DND-41 (cell line): ENCODE measurements at regions not wholly inside any gene's neighbourhood (a gene's known extent, or its start where the extent isn't known, plus 50 kb on each side); places are given as distances from the start of the nearest gene placed in this dataset.

Source experiments
- ATAC-seq: fragments of 200-7000 bp; cut with Tn5 transposase; 3 replicates; pipeline ENCODE4 v1.9.1; 2021; ENCODE audit warnings: low read depth; ENCODE audit not compliant: insufficient read depth
- DNase-seq: peaks from one replicate; pipeline ENCODE4 v3.0.0-alpha.2; 2020
- H2AFZ ChIP-seq: 2 replicates; pipeline ENCODE4 v1.6.0; 2012; ENCODE audit warnings: low read depth, low read length
- H3K27ac ChIP-seq: 2 replicates; pipeline ENCODE4 v1.5.1; 2012; ENCODE audit warnings: low read length, inconsistent platforms
- H3K27me3 ChIP-seq: fragments of 200-600 bp; sonication (generic); 2 replicates; pipeline ENCODE4 v1.6.0; 2012; ENCODE audit warnings: low read length, mild to moderate bottlenecking, inconsistent platforms; ENCODE audit not compliant: insufficient read depth, poor library complexity
- H3K36me3 ChIP-seq: 2 replicates; pipeline ENCODE4 v1.5.1; 2012; ENCODE audit warnings: low read length, inconsistent platforms; ENCODE audit not compliant: insufficient read depth
- H3K4me1 ChIP-seq: 2 replicates; pipeline ENCODE4 v1.5.1; 2012; ENCODE audit warnings: mild to moderate bottlenecking, low read length; ENCODE audit not compliant: insufficient read depth
- H3K4me2 ChIP-seq: 2 replicates; pipeline ENCODE4 v1.6.0; 2012; ENCODE audit warnings: mild to moderate bottlenecking, moderate library complexity, low read length, inconsistent platforms; ENCODE audit not compliant: insufficient read depth
- H3K4me3 ChIP-seq, 2 experiments: fragments of 200-600 bp in 1 of 2; shearing (Covaris generic) in 1 of 2; 2 replicates each; pipeline ENCODE4 v1.5.1; 2012 to 2016; ENCODE audit warnings: inconsistent platforms in 2 of 2, low read length in 2 of 2, mild to moderate bottlenecking in 2 of 2, low read depth in 1 of 2, moderate library complexity in 1 of 2
- H3K79me2 ChIP-seq: 2 replicates; pipeline ENCODE4 v1.6.0; 2012; ENCODE audit warnings: low read length, inconsistent platforms; ENCODE audit not compliant: insufficient read depth
- H3K9ac ChIP-seq: 2 replicates; pipeline ENCODE4 v1.6.0; 2012; ENCODE audit warnings: low read depth, mild to moderate bottlenecking, inconsistent platforms, low read length, moderate library complexity
- H3K9me3 ChIP-seq: 2 replicates; pipeline ENCODE4 v1.5.1; 2012; ENCODE audit warnings: low read length, moderate library complexity, mild to moderate bottlenecking, inconsistent platforms; ENCODE audit not compliant: insufficient read depth, severe bottlenecking
- H4K20me1 ChIP-seq: 2 replicates; pipeline ENCODE4 v1.6.0; 2012; ENCODE audit warnings: low read length; ENCODE audit not compliant: insufficient read depth
- CTCF ChIP-seq: IDR thresholded peaks from 2 replicates; pipeline ENCODE4 v1.5.1; 2012; ENCODE audit warnings: borderline replicate concordance, low read length, moderate library complexity, mild to moderate bottlenecking; ENCODE audit not compliant: poor library complexity, severe bottlenecking; ENCODE audit errors: extremely low read depth
- EZH2 ChIP-seq: IDR thresholded peaks from 3 replicates; pipeline ENCODE4 v1.6.1; 2012; ENCODE audit warnings: borderline replicate concordance, low read depth, mild to moderate bottlenecking, moderate library complexity, low read length, inconsistent platforms; ENCODE audit not compliant: severe bottlenecking

GRCh38 chr1:157237522-157237921, 99.3 kb upstream of the ETV3 start:
- no peak for ATAC-seq

GRCh38 chr1:157236072-157236471, 97.9 kb upstream of the ETV3 start:
- ATAC-seq (no peak), DNase-seq (no peak)
- Histone ChIP-seq H3K79me2 (no peaks in the 10 kb centered on the region), H3K9ac (no peak overlapping the region), H3K36me3 (no peaks in the 10 kb centered on the region), H3K4me3 (no peak overlapping the region), H2AFZ (no peak overlapping the region), H3K4me2 (no peak overlapping the region), H3K4me1 (no peaks in the 10 kb centered on the region), H3K27me3 (peaks cover 15% of the 10 kb centered on the region), H3K27ac (no peak overlapping the region), H3K9me3 (no peaks in the 10 kb centered on the region), H4K20me1 (no peaks in the 10 kb centered on the region)
- TF ChIP-seq CTCF (no peak), EZH2 (no peak)

More at GRCh38 chr1:157237522-157237921, 99.3 kb upstream of the ETV3 start:
- Histone ChIP-seq H3K27ac (no peak overlapping the region), H3K36me3 (no peaks in the 10 kb centered on the region), H3K4me1 (no peaks in the 10 kb centered on the region), H4K20me1 (no peaks in the 10 kb centered on the region), H3K4me3 (no peak overlapping the region), H3K4me2 (no peak overlapping the region), H3K79me2 (no peaks in the 10 kb centered on the region), H3K9ac (no peak overlapping the region), H2AFZ (no peak overlapping the region), H3K27me3 (peaks cover 12% of the 10 kb centered on the region), H3K9me3 (no peaks in the 10 kb centered on the region)
- TF ChIP-seq CTCF (no peak), EZH2 (no peak)
- DNase-seq = no peak

- Histone ChIP-seq H3K79me2 (no peaks in the 10 kb centered on the region), H3K9me3 (no peaks in the 10 kb centered on the region), H3K9ac (no peak overlapping the region), H3K4me3 (no peak overlapping the region), H2AFZ (no peak overlapping the region), H3K4me2 (no peak overlapping the region), H3K36me3 (no peaks in the 10 kb centered on the region), H3K27ac (no peak overlapping the region), H4K20me1 (no peaks in the 10 kb centered on the region), H3K4me1 (no peaks in the 10 kb centered on the region), H3K27me3 (peaks cover 17% of the 10 kb centered on the region)
- ATAC-seq = no peak
- no peak for TF ChIP-seq EZH2
- TF ChIP-seq CTCF = no peak
- DNase-seq = no peak
Measured at GRCh38 chr1:157235307-157235706, 97.1 kb upstream of the ETV3 start.
